Stimulated activated CD4-positive, alpha-beta T cell treated with anti-CD3 and anti-CD28 coated beads, Interleukin-2, amount 100 ng/mL, for 4 hours (primary cell): ENCODE measurements at regions not wholly inside any gene's neighbourhood (a gene's known extent, or its start where the extent isn't known, plus 50 kb on each side); places are given as distances from the start of the nearest gene placed in this dataset.

ENCODE experiments used
- DNase-seq: peaks from one replicate; pipeline ENCODE4 v3.0.0-alpha.2; 2020; ENCODE audit warnings: low read depth

DNA sequence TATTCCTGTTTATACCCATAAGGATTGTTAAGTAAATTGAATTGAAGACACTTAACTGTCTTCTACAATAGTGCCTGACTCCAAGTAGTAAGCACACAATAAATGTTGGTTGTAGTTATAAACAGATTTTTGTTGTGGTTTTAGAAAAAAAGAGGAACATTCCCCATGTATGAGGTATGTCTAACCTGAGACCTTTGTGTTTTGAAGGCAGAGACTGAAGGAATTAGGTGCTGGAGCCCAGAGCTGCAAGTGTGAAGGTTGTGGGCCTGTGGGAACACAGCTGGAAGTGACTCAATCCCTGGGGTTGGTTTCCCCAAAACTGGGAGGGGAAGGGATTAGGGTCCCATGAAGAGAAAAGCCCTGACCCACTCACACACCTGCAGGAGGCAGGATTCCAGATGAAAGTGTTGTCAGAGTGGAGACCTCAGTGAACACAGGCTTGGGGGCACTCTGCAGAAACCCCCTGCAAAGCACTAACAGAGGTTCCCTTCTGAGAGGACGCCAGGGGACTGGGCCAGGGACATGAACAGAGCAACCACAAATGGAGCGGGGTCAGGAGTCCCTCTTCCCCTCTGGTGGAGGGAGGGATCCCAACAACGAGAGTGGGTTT is 265.1 kb upstream of the KLF14 start:
- no peak for DNase-seq

DNA sequence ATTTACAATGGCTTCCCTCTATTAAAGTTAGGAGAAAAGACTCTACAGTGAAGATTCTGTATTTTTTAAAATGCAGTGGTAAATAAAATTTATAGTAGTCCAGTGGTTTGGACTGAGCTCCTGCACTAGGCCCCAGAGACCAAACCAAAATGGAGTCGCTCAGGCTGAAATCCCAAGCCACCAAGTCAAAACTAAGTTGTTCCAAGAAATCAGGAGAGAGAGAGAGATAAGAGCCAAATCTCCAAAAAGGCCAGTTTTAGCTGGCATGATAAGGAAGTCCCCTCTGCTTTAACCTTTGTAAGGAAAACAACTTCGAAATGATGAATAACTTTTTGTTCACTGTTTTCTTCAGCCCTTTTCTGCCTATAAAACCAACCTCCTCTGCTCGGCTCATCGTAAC is 265.9 kb upstream of the KLF14 start:
- DNase-seq = no peak

DNA sequence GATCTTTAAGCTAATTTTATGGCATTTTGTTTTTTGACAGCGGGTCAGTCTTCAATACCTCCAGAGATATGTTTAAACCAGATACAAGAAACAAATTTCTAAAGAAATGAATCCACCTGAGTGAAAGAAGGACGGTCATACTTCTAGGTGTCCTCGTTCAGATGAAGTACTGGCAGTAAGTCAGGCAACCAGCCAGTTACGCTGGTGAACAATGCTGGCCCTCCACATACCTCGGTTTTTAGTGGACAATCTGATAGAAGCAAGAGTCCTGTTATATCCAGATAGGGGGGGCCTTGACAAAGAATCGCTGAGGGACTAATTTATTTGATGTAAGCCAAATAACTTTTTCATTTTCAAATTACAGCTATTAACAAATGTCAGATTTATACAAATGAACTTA is 266.4 kb upstream of the KLF14 start:
- no peak for DNase-seq

DNA sequence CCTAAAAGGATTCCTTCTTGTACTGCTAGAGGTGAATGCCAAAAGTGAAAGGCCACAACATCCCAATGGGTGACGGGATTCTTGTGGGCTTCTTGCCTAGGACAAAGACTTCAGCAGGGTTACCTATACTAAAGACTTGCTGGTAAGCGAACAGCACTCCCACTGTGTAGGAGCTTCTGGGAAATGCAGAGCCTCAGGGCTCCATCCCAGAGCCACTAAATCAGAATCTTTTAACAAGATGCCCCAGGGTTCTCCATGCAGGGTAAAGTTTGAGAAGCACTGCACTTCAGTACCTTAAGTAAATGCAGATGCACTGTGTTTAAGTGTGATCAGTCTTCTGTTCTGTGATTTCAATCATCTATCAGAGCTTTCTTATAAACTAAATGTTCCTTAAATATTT is 266.9 kb upstream of the KLF14 start:
- DNase-seq = no peak

GRCh38 chr7:131002600-131002999 is 268.6 kb upstream of the KLF14 start:
- DNase-seq = no peak

DNA sequence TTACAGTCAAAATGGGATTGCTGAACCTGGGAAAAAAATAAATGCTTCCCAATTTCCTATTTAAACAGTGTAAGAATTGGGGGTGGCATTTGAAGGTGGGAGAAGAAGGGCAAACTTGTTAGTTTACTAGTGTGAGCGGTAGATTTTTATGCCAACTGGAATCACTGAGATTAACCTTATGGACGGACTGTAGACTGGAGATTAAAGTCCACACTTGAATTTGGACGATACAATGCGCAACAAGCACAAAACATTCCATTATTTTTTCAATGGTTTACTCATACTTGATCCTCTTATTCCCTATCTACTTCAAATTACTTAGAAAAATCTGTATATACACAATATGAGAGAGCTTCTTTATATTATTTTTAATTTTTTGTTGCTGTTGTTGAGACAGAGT is 269.6 kb upstream of the KLF14 start:
- DNase-seq = no peak

DNA sequence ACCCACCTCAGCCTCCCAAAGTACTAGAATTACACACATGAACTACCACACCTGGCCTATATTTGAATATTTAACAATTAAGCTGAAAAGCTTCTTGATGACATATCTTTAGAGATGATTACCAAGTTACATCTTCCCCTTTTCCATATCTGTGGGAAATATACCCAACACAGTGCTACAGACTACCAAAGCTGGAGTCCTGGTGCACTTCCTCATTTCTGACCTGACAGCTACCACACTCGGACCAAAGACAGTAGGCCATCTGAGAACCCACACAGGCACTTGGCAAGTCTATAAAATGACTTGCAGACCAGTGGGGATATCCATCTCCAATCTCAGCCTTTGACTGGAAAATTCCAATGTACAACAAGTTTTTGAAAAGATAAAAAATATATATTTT is 270.4 kb upstream of the KLF14 start:
- no peak for DNase-seq

DNA sequence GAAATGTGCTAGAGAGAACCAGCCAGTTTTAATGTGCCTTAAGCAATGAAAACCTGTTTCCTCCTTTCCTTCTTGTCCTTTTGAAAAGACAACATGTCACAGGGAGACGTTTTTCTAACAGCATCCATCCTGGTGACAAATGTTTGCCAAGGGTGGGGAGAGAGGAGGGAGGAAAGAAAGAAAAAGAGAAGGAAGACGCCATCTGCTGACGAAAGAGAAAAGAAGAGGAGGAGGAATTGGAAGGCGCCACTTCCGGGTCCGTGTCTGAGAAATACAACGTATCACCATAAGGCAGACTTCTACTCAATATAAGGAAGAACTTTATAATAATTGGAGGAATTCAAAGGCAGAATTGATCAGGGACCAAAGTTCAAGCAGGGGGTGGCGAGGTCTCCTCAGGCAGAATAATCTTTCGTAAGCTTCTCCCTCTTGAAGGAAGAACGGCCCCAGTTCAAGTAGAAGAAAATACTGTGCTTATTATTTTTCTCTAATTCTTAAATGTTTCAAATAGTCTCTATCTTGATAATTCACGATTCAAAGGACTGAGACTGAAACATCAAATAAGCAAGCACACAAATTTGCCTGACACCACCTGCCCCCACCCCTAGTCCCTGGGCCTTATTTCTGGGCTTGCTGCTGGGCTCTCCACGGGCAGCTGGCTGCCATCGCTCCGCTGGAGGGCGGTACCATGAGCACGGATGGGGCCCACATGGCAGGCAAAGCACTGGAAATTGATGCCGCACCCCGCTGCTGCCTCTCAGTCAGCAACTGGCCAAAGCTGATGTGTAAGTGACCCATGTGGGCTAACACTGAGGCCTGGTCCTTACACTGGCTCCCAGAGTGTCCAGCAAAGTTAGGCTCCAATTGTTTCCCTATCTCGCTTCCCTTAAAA is 273.7 kb upstream of the KLF14 start:
- peak; percentile 58 for DNase-seq

DNA sequence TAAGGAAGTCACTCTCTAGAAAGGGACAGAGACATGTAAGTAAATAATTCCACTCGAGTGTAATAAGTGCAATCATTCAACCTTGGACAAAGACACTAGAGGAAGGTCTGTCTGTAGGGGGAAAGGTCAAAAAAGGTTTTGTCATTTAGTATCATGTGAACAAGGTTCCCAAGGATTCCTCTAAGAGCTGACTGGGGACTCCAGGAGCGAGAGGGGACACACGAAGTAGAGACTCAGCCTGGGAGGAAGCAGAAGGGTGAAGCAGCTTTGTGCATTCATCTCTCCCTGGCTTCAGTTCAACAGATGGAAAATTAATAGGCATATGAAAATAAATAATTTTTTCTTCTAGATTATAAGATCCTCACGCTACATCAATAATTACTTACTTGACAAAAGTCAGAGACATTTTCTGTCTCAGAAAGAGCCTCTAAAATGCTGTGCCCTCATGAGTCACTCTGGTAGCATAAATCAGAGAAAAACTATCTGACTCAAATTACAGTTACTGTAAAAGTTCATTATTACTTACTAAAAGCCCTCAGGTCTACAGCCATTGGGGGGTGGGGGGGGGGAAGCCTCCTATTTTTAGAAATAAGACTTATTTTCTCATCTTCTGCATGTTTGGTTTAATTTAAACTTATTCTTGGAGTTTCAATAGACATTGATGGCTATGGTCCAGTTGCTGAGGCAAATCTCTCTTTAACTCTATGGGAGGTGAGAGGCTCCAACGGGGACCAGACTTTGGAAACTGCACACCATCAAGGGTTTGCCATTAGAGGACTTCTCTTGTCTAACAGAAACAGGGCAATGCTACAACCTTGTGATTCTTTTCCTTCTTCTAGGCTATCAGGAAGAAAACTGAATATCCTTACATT is 275.1 kb upstream of the KLF14 start:
- no peak for DNase-seq

GRCh38 chr7:131010029-131010716 is 276.2 kb upstream of the KLF14 start:
- DNase-seq = no peak

DNA sequence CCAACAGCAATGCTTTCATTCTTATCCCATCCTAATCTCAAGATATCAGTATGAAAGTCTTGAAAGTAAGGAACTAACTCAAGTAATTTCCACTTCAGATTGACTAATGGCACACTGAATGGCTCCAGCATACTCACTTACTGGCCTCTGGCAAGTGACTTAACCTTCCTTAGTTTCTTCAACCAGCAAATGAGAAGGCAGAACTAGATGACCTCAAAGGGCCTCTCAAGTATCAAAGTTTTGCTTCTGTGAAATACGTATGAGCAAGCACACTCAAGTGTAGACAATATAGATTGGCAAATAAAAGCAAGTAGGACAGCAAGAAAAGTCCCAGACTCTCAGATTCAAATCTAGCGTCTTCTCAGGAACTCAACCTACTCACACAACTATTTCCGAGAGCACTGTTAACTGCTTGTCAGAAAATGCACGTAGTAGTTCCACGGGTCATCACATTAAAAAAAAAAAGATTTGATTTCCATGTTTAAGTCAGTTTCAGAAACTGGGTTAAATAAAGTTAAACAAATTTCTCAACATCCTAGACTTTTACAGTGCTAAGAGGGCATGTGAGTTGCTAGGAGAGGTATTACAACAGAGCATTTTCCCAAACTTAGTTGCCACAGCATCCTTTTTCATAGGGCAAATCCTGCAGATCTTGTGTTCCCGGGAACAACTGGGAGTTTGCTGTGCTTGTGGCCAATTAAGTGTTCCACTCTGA is 276.9 kb upstream of the KLF14 start:
- no peak for DNase-seq

DNA sequence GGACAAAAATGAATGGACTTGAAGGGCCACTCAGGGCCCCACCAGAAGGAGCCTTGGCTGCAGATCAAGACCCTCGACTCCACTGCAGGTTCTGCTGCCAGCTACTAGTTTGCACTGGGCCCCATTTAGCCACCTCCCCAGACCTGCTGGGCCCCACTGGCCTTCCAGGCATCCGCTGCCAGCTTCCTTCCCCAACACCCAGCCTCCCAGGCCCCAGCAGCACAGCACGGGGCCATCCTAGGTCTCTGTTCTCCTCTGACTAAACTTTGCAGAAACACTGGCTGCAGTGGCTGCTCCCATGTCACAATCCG is 277.4 kb upstream of the KLF14 start:
- DNase-seq = no peak

DNA sequence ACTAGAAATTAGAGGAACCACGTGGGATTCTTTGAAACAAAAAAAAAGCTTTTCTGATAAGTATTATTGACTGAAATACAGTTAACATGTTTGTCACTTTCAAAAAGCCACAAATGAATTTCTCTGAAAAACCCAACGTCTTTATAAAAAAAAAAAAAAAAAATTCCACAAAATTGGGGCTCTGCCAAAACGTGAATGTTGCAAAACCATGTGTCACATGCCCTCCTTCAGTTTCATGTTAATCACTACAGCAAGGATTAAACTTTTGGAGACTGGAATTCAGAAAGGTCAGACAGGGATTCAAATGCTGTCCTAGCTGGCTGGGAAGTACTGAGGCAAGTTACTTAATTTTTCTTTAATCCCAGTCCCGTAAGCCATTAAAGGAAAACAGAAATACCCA is 278.0 kb upstream of the KLF14 start:
- no peak for DNase-seq

DNA sequence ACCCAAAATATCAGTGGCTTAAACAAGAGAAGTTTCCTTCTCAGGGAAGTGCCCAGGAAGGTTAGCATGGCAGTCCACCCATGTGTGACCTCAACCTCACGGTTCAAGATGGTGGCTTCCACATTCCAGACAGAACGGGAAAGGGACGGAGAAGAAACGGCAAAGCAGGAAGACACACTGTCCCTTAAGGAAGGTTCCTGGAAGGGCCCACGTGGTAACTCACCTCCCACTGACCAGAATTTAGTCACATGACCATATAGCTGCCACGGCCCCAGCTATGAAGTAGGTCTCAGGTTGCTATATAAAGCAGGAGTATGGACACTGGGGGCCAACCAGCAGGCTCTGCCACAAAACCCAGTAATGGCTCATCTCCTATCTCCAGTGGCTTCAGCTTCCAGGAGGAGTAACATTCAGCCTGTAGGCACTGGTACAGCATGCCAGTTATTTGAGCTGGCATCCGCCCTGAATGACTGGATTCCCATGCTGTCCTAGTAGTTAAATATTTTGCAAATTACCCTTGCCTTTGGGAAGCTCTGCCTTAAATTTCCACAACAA is 278.5 kb upstream of the KLF14 start:
- DNase-seq = no peak

GRCh38 chr7:131013716-131014115 is 279.7 kb upstream of the KLF14 start:
- no peak for DNase-seq

DNA sequence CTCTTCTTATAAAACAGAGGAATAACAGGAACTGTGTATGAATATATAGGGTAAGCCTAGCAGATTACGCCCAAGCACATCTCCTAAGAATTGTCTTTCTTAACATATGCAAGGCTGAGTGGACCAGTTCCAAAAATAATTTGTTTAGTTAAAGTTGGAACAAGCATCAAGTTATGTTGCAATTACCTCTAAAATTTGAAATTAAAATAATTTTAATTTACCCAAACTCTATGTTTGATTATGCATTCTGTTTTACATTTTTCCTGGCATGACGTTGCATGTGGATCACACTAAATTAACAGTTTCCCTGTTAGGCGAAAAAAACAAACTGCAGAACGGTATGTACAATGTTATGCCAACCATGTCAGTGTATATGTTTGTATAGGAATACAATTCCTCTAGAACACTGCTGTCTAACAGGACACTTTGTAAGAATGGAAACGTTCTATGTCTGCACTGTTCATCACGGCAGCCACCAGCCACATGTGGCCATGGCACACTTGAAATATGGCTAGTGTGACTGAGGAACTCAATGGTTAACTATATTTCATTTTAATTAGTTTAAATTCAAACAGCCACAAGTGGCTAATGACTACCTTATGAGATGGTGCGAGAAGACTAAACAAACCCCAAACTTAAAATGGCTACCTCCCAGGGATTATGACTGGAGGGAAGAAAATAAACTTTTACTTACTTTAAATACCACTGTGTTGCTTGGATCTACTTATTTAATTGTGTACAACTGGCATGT is 281.1 kb upstream of the KLF14 start:
- no peak for DNase-seq

GRCh38 chr7:131015657-131015958 is 281.6 kb upstream of the KLF14 start:
- no peak for DNase-seq

DNA sequence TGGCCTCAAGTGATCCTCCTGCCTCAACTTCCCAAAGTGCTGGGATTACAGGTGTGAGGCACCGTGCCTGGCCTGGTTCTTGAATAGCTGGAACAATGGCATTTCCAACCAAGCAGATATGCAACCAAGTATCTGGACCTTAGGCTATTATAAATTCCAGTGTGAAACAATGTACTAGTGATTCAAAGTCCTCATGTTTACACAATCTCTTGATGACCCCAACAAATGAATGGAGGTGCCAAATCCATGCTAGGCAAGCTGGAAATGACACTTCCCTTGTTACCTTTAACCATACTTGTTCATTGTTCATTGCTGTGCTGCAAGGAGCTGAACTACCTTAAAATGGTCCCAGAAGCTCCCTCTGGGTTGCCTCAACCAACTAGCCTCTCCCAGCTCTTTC is 282.2 kb upstream of the KLF14 start:
- DNase-seq = no peak

GRCh38 chr7:131019351-131019750 is 285.3 kb upstream of the KLF14 start:
- DNase-seq = no peak

- no peak for DNase-seq
Observed at GRCh38 chr7:131020759-131021261, 286.8 kb upstream of the KLF14 start.

- DNase-seq = no peak
Observed at GRCh38 chr7:131021460-131021859, 287.5 kb upstream of the KLF14 start.
